Endothelial cell (in vitro differentiated cells): ENCODE measurements at regions not wholly inside any gene's neighbourhood (a gene's known extent, or its start where the extent isn't known, plus 50 kb on each side); places are given as distances from the start of the nearest gene placed in this dataset.

Source experiments
- DNase-seq: peaks from one replicate; pipeline ENCODE4 v3.0.0; 2021; ENCODE audit warnings: low spot score
- H3K27ac Mint-ChIP-seq: one replicate; pipeline ENCODE4 v1.8.0; 2021; ENCODE audit warnings: mixed read lengths, inconsistent platforms; ENCODE audit not compliant: unreplicated experiment
- H3K27me3 Mint-ChIP-seq: one replicate; pipeline ENCODE4 v1.8.0; 2021; ENCODE audit warnings: mild to moderate bottlenecking, moderate library complexity, mixed read lengths, inconsistent platforms; ENCODE audit not compliant: unreplicated experiment
- H3K36me3 Mint-ChIP-seq: one replicate; pipeline ENCODE4 v1.8.0; 2021; ENCODE audit warnings: mild to moderate bottlenecking, low read depth, mixed read lengths, inconsistent platforms; ENCODE audit not compliant: unreplicated experiment
- H3K4me1 Mint-ChIP-seq: one replicate; pipeline ENCODE4 v1.8.0; 2021; ENCODE audit warnings: mild to moderate bottlenecking, mixed read lengths, inconsistent platforms; ENCODE audit not compliant: unreplicated experiment
- H3K4me3 Mint-ChIP-seq: one replicate; pipeline ENCODE4 v1.8.0; 2021; ENCODE audit warnings: mild to moderate bottlenecking, mixed read lengths, inconsistent platforms; ENCODE audit not compliant: unreplicated experiment
- H3K9me3 Mint-ChIP-seq: one replicate; pipeline ENCODE4 v1.8.0; 2021; ENCODE audit warnings: mixed read lengths, inconsistent platforms; ENCODE audit not compliant: unreplicated experiment
- TF ChIP-seq, protein P1 (sequence below): fragments of 200-600 bp; sonication (generic); IDR thresholded peaks from one replicate; pipeline ENCODE4 v1.5.0; 2021; ENCODE audit warnings: antibody characterized with exemption; ENCODE audit not compliant: unreplicated experiment

DNA sequence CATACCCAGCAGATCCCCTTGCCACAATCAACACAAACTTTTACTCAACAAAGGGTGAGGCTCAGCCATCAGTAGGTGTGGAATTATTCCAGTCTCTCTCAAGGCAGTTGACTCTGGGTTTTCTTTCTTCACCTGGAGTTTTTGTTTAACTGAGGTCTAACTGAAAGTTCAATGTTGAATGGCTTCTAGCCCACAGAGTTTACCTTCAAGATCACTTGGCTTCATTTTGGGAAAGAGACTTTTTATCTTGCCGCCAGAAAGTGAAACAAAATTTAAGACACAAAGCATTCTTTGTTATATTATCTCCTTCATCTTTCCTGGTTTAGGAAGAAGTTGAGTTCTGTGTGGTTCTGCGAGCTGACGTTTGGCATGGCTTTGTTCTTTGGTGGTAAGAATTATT, 83.8 kb upstream of the RASGEF1B start:
- DNase-seq, result no peak
- no peaks in the 10 kb centered on the region for H3K27me3 Mint-ChIP-seq
- peaks cover 17% of the 10 kb centered on the region for H3K4me1 Mint-ChIP-seq
- no peaks in the 10 kb centered on the region for H3K36me3 Mint-ChIP-seq
- H3K27ac Mint-ChIP-seq, result no peak overlapping the region
- H3K4me3 Mint-ChIP-seq, result no peak overlapping the region
- TF ChIP-seq, protein P1, sequence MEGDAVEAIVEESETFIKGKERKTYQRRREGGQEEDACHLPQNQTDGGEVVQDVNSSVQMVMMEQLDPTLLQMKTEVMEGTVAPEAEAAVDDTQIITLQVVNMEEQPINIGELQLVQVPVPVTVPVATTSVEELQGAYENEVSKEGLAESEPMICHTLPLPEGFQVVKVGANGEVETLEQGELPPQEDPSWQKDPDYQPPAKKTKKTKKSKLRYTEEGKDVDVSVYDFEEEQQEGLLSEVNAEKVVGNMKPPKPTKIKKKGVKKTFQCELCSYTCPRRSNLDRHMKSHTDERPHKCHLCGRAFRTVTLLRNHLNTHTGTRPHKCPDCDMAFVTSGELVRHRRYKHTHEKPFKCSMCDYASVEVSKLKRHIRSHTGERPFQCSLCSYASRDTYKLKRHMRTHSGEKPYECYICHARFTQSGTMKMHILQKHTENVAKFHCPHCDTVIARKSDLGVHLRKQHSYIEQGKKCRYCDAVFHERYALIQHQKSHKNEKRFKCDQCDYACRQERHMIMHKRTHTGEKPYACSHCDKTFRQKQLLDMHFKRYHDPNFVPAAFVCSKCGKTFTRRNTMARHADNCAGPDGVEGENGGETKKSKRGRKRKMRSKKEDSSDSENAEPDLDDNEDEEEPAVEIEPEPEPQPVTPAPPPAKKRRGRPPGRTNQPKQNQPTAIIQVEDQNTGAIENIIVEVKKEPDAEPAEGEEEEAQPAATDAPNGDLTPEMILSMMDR, result no peak
- H3K9me3 Mint-ChIP-seq, result no peaks in the 10 kb centered on the region

DNA sequence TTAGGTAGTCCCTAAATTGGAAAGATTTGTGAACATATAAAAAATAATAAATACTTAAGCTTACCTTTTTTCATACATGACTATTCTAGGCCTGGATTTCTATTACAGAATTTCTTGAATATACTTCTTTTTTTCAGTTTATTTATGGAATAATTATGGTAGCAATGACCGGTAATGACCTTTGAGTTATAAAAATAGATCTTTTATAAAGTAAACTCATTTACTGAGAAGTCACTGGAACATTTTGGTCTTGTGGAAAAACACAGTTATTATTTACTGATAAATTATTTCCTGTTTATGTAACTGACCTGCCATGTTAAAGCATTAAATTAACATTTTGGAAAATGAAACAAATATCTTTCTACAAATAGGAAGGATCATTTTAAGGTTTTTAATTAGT, 80.4 kb upstream of the RASGEF1B start:
- no peak for DNase-seq
- H3K9me3 Mint-ChIP-seq, result no peaks in the 10 kb centered on the region

DNA sequence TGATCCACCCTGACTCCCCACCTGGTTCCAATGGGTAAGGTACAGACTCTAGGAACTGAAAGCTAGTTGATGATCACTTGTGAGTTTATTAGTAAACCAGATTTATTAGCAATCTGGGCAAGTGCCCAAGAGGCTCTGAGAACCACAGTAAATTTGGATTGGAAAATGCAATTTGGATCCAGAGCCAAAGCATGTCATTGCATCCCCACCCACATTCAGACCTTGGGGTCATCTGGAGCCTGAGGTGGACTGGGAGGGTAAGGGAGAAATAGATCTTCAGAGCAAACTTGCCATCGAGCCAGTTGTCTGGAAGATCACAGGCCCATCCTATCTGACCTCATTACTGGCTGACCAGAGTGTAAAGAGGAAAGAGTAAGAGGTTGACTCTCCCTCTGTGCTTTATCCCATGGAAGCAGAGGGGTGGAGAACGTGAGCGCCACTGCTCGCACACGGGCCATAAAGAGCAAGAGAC, 78.7 kb upstream of the RASGEF1B start:
- no peak for DNase-seq
- no peaks in the 10 kb centered on the region for H3K36me3 Mint-ChIP-seq
- H3K27ac Mint-ChIP-seq, result no peak overlapping the region
- H3K27me3 Mint-ChIP-seq, result peaks cover 2% of the 10 kb centered on the region
- H3K4me1 Mint-ChIP-seq, result peaks cover 9% of the 10 kb centered on the region
- no peaks in the 10 kb centered on the region for H3K9me3 Mint-ChIP-seq
- TF ChIP-seq, protein P1, result no peak
- no peak overlapping the region for H3K4me3 Mint-ChIP-seq

More for the DNA sequence above, 80.4 kb upstream of the RASGEF1B start:
- TF ChIP-seq, protein P1, result no peak
- Mint-ChIP-seq H3K27me3 (peaks cover 2% of the 10 kb centered on the region), H3K4me3 (no peak overlapping the region), H3K36me3 (no peaks in the 10 kb centered on the region), H3K4me1 (peaks cover 17% of the 10 kb centered on the region), H3K27ac (no peak overlapping the region)

DNA sequence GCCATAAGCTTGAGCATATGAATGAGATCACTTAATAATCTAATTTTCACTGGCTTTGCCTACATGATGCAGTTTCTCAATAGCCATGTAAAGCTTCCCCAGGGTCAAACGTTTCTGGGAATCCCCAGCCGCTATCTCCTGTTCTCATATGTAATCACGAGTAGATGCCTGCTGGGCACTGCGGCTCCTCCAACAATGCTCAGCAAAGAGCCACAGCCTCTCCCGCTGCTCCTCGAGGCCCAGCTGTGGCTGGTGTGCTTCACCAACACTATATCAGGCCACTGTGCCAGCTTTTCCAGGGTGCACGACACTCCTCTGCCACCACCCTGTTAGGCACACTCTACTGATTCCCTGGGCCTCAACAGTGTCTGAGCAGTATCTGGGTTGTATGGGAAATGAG, 78.3 kb upstream of the RASGEF1B start:
- no peak overlapping the region for H3K4me3 Mint-ChIP-seq
- no peak for DNase-seq
- no peaks in the 10 kb centered on the region for H3K9me3 Mint-ChIP-seq
- H3K27me3 Mint-ChIP-seq, result peaks cover 2% of the 10 kb centered on the region
- H3K27ac Mint-ChIP-seq, result no peak overlapping the region
- no peaks in the 10 kb centered on the region for H3K36me3 Mint-ChIP-seq
- H3K4me1 Mint-ChIP-seq, result peaks cover 7% of the 10 kb centered on the region
- TF ChIP-seq, protein P1, result no peak

DNA sequence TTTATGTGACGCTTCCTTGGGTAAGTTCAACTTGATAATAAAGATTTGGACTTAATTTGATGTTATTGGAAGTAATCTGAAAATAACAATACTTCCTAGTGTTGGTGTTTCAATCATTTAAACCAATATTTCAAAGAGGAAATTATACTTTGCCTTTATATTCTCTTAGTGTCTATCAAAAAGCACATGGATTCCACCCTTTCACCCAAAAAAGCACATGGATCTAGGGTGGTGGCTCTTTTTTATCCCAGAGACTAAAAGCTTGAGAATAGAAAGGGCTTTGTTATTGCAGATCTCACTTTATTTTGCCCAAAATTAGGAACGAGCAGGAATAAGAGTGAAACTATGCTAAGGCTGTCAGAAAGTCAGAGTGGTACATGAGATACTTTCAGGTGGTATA, 75.1 kb upstream of the RASGEF1B start:
- no peak for DNase-seq
- Mint-ChIP-seq H3K9me3 (no peaks in the 10 kb centered on the region), H3K36me3 (no peaks in the 10 kb centered on the region), H3K4me3 (no peak overlapping the region), H3K27me3 (peaks cover 2% of the 10 kb centered on the region), H3K4me1 (peaks cover 4% of the 10 kb centered on the region), H3K27ac (no peak overlapping the region)
- TF ChIP-seq, protein P1, result no peak
